HG03280 (cell line): ENCODE measurements at regions not wholly inside any gene's neighbourhood (a gene's known extent, or its start where the extent isn't known, plus 50 kb on each side); places are given as distances from the start of the nearest gene placed in this dataset.

ENCODE experiments used
- ATAC-seq: cut with Tn5 transposase; IDR thresholded peaks from one replicate; pipeline ENCODE4 v1.9.1; 2021; ENCODE audit warnings: mild to moderate bottlenecking, moderate library complexity; ENCODE audit not compliant: unreplicated experiment

- ATAC-seq: no peak
Measured at GRCh38 chr3:116920826-116921610, 211.4 kb downstream of the TUSC7 start.

DNA sequence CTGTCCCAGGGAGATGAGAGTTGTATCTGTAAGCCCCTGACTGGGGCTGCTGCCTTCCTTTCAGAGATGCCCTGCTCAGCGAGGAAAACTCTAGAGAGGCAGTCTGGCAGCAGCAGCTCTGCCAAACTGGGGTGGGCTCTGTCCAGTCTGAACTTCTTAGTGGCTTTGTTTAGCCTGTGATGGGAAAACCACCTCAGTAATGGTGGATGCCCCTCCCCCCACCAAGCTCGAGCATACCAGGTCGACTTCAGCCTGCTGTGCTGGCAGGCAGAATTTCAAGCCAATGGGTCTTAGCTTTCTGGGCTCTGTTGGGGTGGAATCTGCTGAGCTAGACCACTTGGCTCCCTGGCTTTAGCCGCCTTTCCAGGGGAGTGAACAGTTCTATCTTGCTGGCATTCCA is 218.3 kb downstream of the TUSC7 start:
- ATAC-seq: no peak

- ATAC-seq: no peak
Measured at GRCh38 chr3:116929505-116930222, 220.1 kb downstream of the TUSC7 start.

DNA sequence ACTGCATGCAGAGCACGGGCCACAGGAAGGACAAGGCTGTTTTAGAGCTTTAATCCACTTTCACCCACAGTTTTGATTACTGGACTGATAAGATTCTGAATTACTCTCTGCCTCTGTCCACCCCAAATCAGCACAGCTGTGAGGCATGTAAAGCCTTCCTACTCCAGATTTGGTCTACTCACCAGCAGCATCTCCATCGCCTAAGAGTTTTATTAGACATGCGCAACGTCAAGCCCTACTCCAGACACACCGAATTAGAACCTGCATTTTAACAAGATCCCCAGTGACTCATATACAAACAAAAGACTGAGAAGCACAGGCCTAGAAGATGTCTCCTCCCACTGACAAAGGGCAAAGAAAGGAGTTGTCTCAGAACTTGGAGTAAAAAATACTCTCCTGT is 221.2 kb downstream of the TUSC7 start:
- ATAC-seq: no peak

GRCh38 chr3:116939091-116939490 is 229.5 kb downstream of the TUSC7 start:
- no peak for ATAC-seq

DNA sequence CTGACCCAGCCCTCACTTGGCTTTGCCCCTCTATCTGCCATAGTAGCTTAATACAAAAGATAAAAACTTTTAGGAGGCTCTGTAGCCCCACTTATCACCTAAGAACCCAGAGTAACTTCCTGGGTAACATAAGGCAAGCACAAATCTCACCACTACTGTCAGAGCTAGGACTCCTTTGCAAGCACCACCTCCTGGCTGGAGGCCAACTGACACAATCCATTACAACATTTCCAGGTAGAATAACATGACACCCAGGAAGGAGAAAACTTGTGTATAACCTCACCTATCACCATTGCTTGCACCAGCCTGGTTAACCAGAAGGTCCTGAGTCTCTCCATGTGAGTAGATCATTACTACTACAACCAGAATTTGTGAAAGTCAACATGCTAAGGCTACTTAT is 230.0 kb downstream of the TUSC7 start:
- no peak for ATAC-seq

DNA sequence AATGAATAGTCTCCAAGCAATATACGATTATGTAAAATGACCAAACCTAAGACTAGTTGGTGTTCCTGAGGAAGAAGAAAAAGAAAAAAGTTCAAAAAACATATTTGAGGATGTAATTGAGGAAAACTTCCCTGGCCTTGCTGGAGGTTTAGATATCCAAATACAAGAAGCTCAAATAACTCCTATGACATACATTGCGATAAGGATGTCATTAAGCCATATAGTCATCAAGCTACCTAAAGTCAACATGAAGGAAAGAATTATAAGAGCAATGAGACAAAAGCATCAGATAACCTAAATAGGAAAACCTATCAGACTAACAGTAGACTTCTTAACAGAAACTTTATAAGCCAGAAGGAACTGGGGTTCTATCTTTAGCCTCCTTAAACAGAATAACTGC is 231.1 kb downstream of the TUSC7 start:
- no peak for ATAC-seq

DNA sequence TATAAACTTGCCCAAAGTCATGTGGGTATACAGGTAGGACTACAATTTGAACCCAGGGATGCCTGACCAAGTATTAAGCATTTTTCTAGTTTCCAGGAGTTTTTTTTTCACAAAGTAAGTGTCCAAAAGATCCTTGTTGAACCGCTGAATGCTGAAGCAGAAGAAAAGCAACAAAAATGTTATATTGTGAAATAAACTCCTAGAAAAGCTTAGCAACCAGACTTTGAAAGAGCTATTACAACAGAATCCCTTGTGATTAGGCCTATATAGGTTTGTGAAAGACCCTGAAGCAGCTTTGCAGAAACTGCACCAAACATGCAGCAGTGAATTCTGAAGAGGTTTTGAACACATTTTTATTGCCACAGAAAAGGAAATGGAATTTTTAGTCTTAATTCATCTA is 236.8 kb downstream of the TUSC7 start:
- no peak for ATAC-seq

DNA sequence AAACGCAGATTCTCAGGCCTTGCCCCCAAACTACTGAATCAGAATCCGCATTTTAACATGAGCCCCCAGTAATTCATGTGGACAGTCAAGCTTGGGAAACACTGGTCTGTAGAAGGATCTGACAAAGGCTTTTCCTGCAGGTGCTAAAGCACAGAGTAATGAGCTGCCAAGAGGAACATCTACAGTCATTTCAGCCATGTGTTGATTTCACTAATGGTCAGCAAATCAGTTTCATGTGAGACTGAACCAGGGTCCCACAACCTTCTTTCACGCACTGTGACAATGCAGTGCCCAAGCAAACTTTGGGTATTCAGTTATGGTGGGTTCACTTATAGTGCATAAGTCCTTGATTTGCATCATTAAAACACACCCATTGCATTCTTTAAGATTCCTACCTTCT is 237.6 kb downstream of the TUSC7 start:
- peak; percentile 74 for ATAC-seq

GRCh38 chr3:116947809-116948208 is 238.2 kb downstream of the TUSC7 start:
- no peak for ATAC-seq

DNA sequence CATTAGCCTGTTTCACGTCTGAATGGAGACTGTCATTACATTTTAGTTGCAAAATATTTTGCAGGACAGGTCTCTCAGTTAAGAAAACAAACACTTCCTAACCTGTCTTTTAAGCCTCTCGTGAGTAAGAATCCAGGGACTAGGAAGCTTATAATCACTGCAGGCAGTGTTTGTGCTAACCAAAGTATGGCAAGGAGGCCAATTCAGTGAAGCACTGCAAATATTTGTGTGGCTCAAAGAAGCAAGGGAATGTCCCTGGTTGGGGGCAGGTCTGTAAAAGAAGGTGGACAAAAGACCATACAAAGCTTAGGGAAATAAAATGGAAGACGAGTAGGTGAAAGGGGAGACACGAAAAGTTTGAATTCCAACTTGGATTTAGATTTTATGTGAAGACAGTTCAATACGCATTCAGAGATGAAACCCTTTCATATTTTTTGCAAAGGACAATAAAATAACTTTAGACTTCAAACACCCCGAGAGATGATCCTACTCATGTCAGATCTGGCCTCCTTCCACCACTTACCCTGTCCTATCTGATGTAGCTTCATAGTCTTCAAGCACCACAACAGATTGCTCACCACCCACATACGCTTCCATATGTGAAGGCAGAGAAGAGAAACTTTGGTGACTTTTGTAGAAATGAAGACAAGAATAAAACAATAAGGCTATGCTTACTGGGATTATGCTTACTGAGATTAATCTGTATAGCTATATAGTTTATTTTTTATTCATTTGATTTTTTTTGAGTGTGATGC is 240.9 kb downstream of the TUSC7 start:
- no peak for ATAC-seq

DNA sequence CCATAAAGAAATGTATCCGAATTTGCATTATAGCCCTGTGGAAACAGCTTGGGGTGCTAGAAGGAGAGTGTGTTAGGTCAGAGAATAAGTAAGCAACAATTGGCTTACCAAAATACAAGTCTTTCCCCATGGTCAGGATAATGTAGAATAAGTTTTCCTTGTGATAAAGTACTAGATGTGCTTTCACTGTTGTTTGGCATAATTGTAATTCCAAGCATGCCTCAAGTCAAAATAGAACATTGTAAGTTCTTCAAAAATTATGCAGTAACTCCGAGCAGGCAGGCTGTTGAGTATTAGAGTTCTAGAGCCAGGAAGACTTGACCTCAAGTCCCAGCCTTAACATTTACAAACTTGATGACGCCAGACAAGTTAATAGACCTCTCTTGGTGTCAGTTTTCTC is 242.0 kb downstream of the TUSC7 start:
- no peak for ATAC-seq

GRCh38 chr3:116958291-116958690 is 248.7 kb downstream of the TUSC7 start:
- ATAC-seq: no peak

DNA sequence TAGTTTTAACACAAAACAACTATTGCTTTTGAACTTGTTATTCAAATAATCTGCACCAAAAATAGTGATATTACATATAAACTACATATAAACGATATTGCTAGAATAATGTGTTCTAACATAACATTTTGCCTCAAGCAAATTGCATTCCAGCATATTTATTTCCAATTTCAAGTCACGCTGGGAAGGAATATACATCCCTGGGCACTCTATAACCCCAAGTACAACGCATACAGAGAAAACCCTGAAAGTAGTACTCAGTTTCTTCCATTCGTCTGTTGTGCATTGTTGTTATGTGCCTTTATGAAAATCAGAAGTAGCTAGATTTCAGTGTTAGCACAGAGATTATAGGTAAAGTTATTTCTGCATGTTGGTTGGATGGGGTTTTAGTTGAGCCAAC is 251.5 kb downstream of the TUSC7 start:
- no peak for ATAC-seq

- ATAC-seq: no peak
Measured at GRCh38 chr3:116963802-116964201, 254.2 kb downstream of the TUSC7 start.

GRCh38 chr3:116966649-116967048 is 257.1 kb downstream of the TUSC7 start:
- ATAC-seq: no peak

DNA sequence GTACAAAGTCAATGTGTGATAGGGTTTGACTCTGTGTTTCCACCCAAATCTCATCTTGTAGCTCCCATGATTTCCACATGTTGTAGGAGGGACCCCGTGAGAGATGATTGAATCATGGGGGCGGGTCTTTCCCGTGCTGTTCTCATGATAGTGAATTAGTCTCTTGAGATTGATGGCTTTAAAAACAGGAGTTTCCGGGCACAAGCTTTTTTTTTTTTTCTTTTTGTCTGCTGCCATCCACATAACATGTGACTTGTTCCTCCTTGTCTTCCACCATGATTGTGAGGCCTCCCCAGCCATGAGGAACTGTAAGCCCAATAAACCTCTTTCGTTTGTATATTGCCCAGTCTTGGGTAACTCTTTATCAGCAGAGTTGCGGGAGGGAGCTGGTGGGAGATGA is 259.6 kb downstream of the TUSC7 start:
- no peak for ATAC-seq

DNA sequence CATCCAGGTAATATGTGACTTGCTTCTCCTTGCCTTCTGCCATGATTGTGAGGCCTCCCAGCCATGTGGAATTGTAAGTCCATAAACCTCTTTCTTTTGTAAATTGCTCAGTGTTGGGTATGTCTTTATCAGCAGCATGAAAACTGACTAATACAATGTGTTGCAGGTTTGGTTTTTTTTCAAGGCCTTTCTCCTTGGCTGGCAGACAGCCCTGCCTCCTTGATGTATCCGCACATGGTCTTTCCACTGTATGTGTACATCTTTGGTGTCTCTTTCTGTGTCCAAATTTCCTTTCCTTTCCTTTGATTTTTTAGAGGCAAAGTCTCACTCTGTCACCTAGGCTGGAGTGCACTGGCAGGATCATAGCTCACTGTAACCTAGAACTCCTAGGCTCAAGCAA is 260.1 kb downstream of the TUSC7 start:
- ATAC-seq: no peak

DNA sequence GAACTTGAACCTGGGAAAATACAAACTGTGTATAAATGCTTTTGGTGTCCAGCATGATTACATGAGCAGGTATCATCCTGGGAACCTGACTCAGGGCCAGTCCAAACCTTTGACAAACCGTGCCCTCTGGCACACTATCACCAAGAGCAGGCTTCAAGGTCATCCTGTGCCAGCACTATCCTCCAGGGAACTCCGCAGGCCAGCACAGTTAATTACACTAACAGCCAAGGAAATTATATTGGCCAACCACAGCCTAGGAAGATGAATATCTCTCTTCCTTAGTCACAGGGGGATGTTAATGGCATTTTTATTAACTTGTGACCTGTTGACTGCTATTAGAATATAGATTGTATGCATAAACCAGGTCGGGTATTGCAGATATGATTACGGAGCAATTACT is 262.0 kb downstream of the TUSC7 start:
- no peak for ATAC-seq

- no peak for ATAC-seq
Measured at GRCh38 chr3:116974702-116975101, 265.1 kb downstream of the TUSC7 start.

DNA sequence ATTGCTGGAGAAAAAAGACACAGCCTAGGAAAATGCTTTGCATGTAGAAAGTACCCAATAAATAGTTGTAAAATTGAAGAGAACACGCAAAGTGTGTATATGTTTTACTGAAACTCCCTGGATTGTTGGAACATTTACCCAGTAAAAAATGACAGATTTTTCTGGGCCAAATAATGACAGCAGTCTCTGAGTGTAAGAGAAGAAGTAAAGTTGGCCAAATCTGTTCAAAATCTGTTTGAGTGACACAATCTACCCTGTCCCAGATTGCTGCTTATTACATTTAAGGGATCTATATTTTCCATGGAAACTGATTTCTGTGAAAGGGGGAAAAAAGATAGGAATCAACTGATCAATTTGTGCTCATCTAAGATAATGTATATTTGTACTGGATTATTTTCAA is 267.9 kb downstream of the TUSC7 start:
- ATAC-seq: no peak

GRCh38 chr3:116980099-116980498 is 270.5 kb downstream of the TUSC7 start:
- no peak for ATAC-seq
